ENCODE measurements at regions not wholly inside any gene's neighbourhood (a gene's known extent, or its start where the extent isn't known, plus 50 kb on each side); places are given as distances from the start of the nearest gene placed in this dataset.

DNA sequence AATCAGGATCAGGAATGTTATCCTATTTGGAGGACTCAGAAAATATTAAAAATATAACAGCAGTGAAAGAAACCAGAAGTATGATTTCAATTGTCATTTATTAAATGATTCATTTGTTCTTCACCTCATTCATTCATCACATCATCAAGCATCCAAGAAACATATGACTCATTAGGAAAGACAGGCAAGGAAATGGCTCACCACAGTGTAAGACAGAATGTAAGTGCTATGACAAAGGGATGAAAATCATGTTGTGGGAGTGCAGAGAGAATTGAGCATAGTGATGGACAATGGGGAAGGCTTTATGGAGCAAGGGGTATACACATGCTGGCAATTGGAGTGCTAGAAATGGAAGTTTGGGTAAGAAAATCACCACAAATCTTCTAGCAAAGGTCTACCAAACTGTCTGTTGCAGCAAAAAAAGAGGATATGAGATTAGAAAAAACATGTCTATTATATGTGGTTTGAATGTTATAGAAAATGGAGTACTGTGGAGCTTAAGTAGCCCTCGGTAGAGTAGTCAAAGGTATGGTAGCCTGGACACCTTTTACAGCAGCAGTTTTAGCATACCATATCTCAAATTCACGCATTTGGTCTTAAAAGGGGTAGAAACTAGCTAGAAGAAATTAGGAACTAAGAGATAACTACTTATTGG is 111.1 kb upstream of the GPR149 start:
- H3K36me3 Mint-ChIP-seq, result no peaks in the 10 kb centered on the region
- no peak overlapping the region for H3K27ac Mint-ChIP-seq
- no peaks in the 10 kb centered on the region for H3K27me3 Mint-ChIP-seq
- no peak for ATAC-seq
- no peaks in the 10 kb centered on the region for H3K4me1 Mint-ChIP-seq
- H3K9me3 Mint-ChIP-seq, result peaks cover 3% of the 10 kb centered on the region
- H3K4me3 Mint-ChIP-seq, result no peak overlapping the region

DNA sequence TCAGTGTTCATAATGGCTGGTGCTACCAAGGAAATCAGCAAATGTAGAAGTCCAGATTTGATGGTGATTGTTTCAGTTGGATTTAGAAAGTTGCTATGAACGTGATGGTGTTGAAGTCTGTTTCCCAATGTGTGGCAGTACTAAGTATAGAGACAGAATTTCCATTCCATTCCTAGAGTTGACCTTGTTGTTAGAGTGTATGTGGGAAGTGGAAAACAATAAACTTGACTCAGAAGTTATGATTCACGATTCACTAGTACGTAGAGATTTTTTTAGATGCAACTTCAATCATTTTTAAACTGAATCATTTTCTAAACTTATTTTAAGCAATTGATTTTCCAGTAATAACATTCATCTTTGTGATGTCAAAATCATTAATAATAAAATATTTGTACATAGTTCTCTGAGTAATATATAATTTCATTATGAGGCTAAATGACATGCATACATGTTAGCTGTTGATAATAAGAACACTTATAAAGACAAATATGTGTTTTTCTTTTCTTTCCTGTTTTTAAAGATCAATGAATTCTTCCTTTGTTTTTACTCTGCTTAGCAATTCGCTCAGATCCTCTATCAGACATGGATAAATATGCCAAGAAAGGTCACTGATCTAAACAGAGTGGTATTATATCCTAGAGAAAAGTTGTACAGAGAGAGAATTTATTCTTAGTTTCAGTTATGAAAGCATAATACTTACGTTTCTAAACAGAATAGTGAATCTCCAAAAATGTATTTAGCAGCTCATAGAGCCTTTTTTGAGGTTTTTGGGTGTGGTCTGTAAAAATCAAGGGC is 108.8 kb upstream of the GPR149 start:
- H3K36me3 Mint-ChIP-seq, result no peaks in the 10 kb centered on the region
- H3K4me3 Mint-ChIP-seq, result no peak overlapping the region
- H3K27ac Mint-ChIP-seq, result no peak overlapping the region
- H3K27me3 Mint-ChIP-seq, result no peaks in the 10 kb centered on the region
- ATAC-seq, result no peak
- peaks cover 12% of the 10 kb centered on the region for H3K9me3 Mint-ChIP-seq
- no peaks in the 10 kb centered on the region for H3K4me1 Mint-ChIP-seq

DNA sequence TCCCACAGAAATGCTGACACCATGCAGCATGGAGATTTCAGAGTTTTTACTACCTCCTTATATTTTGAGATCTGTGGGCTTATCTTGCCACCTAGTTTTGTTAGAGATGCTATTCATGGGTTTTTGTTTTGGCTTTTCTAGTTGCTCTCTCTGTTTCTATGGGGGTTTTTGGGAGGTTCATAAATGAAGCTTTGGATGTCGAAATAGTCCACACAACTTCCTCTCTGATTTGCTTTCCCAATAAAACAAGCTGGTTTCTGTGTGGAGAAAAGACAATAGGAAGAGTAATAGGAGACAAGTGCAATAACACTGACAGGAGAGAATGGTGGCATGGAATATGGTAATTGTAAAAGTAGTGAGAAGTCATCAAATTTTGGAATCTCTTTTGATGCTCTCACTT is 106.8 kb upstream of the GPR149 start:
- Mint-ChIP-seq H3K9me3 (peaks cover 12% of the 10 kb centered on the region), H3K36me3 (no peaks in the 10 kb centered on the region), H3K27me3 (no peaks in the 10 kb centered on the region), H3K27ac (no peak overlapping the region), H3K4me1 (no peaks in the 10 kb centered on the region), H3K4me3 (no peak overlapping the region)
- no peak for ATAC-seq

DNA sequence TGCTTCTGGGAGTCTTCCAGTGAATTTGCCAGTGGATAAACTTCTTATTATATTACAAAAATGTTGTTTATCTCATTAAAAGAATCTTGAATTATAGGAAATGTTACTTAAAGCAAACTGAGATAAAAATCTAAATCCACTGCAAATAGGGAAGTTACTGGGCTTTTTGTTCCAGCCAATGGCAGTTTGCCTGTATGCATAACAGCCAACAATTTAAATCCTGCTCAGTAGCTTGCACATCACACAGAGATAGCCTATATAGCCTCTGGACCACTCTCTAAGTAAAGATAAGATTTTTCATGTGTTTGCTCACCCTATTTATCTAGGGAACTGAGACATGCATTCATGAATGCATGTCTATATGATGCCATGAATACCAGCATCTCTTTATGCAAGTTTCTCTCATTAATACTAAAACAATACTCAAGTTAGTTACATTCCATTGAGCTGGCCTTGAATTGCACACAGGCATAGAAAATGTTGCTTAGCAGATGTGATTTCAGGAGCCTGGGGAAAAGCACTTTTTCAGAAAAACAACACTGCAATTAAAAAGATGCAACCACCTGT is 92.1 kb upstream of the GPR149 start:
- no peak overlapping the region for H3K4me3 Mint-ChIP-seq

DNA sequence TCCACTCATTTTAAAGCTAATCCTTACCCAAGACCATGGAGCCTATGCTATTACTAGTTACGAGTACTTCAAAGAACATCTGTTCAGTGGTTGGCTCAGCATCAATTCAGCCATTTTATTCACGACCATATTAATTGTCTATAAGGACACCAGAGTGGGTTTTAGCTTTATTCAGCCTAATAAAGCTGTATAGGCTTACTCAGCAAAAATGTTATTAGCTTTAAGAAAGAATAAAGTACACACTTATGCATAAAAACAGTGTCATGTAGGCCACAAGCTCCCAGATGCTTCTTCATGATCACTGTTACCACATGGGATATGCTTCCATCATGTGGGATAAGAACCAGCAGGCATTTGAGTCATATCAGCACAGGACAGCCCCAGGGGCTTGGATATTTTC is 87.4 kb upstream of the GPR149 start:
- H3K4me3 Mint-ChIP-seq, result no peak overlapping the region
- H3K9me3 Mint-ChIP-seq, result peaks cover 2% of the 10 kb centered on the region
- ATAC-seq, result no peak
- H3K4me1 Mint-ChIP-seq, result no peaks in the 10 kb centered on the region
- H3K27ac Mint-ChIP-seq, result no peak overlapping the region
- H3K27me3 Mint-ChIP-seq, result no peaks in the 10 kb centered on the region
- H3K36me3 Mint-ChIP-seq, result no peaks in the 10 kb centered on the region

More for the DNA sequence above, 92.1 kb upstream of the GPR149 start:
- Mint-ChIP-seq H3K9me3 (peaks cover 2% of the 10 kb centered on the region), H3K27me3 (no peaks in the 10 kb centered on the region), H3K4me1 (no peaks in the 10 kb centered on the region), H3K27ac (no peak overlapping the region), H3K36me3 (no peaks in the 10 kb centered on the region)
- no peak for ATAC-seq

DNA sequence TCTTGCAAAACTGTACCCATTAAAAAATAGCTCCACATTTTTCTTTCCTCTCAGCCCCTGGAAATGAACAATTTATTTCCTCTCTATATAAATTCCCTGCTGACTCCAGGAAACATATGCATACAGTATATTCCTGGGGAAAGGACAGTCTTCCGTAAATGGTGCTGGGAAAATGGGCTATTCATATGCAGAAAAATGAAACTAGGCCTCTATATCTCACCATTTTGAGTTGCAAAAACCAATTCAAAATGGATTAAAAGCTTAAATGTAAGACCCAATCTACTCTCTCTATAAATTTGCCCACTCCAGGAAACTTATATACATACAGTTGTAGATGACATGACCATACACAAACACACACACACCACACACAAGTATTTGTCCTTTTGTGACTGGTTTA is 85.9 kb upstream of the GPR149 start:
- Mint-ChIP-seq H3K27ac (no peak overlapping the region), H3K36me3 (no peaks in the 10 kb centered on the region), H3K27me3 (no peaks in the 10 kb centered on the region), H3K4me3 (no peak overlapping the region), H3K9me3 (peaks cover 2% of the 10 kb centered on the region), H3K4me1 (no peaks in the 10 kb centered on the region)
- ATAC-seq, result no peak

DNA sequence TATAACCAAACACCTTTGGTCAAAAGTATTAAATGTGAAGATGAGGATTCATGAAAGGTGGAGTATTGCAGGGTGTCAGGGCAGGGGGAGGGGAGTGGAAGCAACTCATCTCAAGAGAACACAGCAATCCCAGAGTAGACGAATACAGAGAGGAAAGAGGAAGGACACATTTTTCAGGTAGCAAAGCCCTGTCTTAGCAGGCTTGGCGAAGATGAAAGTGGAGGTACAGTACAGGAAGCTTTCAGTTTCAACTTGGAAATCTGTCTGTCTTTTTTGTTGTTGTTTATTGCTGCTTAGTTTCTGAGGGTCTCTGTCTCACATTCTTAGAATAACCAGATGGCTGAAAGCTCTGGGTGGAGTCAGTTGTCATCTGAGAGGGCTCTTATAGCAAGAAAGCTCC is 80.8 kb upstream of the GPR149 start:
- ATAC-seq, result no peak
- H3K27ac Mint-ChIP-seq, result no peak overlapping the region
- no peaks in the 10 kb centered on the region for H3K36me3 Mint-ChIP-seq
- H3K27me3 Mint-ChIP-seq, result no peaks in the 10 kb centered on the region
- no peaks in the 10 kb centered on the region for H3K4me1 Mint-ChIP-seq
- no peak overlapping the region for H3K4me3 Mint-ChIP-seq
- H3K9me3 Mint-ChIP-seq, result no peaks in the 10 kb centered on the region

DNA sequence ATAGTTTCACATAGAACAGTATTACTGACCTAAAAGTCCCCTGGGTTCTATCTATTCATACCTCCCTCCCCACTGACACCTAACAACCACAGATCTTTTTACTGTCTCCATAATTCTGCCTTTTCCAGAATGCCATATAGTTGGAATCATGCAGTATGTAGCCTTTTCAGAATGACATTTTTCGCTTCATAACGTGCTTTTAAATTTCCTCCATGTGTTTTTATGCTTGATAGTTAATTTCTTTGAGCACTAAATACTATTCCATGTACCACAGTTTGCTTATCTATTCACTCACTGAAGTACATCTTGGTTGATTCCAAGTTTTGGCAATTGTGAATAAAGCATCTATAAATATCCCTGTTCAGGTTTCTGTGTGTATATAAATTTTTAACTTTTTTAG is 77.7 kb upstream of the GPR149 start:
- H3K27ac Mint-ChIP-seq, result no peak overlapping the region
- no peaks in the 10 kb centered on the region for H3K4me1 Mint-ChIP-seq
- no peak for ATAC-seq
- H3K4me3 Mint-ChIP-seq, result no peak overlapping the region
- no peaks in the 10 kb centered on the region for H3K36me3 Mint-ChIP-seq
- H3K27me3 Mint-ChIP-seq, result no peaks in the 10 kb centered on the region
- H3K9me3 Mint-ChIP-seq, result no peaks in the 10 kb centered on the region

DNA sequence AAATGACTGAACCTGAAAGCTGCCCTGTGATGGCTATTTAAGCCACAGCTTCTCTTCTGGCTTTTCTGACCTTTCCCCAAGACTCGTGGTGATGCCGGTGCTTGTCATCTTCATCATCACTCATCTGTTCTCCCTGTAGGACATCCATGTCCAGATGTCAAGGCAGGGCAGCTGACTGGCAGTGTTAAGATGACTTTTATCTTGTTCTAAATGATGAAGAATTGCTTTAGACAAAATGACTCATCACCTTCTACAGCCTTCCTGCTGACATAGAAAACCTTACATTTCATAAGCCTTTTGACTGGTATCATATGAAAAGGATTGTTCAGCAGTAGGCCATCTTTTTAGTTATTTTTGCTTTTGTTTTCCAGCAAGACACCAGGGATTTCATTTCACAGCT is 67.0 kb upstream of the GPR149 start:
- Mint-ChIP-seq H3K36me3 (no peaks in the 10 kb centered on the region), H3K4me1 (no peaks in the 10 kb centered on the region), H3K4me3 (no peak overlapping the region), H3K9me3 (no peaks in the 10 kb centered on the region), H3K27ac (no peak overlapping the region), H3K27me3 (no peaks in the 10 kb centered on the region)
- no peak for ATAC-seq

DNA sequence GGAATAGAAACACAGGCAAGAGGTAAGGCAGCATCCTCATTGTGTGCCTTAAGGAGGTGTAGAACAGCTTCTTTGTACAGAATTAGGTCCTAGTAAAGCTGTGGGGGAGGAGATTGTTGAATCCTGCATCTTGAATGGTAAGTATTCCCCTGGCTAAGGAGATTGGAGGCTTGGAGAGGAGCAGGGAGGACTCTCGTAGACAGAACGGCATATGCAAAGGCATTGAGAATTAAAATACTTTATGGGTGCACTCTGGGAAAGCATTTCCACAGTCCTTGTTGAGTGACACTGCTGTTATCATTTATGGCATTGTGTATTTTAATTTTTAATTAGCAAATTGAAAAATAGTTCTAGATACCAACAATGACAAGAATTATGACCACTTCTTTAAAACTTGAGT is 66.5 kb upstream of the GPR149 start:
- no peak overlapping the region for H3K4me3 Mint-ChIP-seq
- no peaks in the 10 kb centered on the region for H3K4me1 Mint-ChIP-seq
- H3K27ac Mint-ChIP-seq, result no peak overlapping the region
- no peaks in the 10 kb centered on the region for H3K9me3 Mint-ChIP-seq
- no peaks in the 10 kb centered on the region for H3K36me3 Mint-ChIP-seq
- ATAC-seq, result no peak
- no peaks in the 10 kb centered on the region for H3K27me3 Mint-ChIP-seq

DNA sequence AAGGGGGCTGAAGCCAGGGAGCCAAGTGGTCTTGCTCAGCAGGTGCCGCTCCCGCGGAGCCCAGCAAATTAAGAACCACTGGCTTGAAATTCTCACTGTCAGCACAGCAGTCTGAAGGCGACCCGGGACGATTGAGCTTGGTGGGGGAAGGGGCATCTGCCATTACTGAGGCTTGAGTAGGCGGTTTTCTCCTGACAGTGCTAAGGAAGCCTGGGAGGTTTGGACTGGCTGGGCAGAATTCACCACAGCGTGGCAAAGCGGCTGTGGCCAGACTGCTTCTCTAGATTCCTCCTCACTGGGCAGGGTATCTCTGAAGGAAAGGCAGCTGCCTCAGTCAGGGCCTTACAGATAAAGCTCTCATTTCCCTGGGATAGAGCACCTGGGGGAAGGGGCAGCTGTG is 57.0 kb upstream of the GPR149 start:
- no peak overlapping the region for H3K27ac Mint-ChIP-seq
- no peaks in the 10 kb centered on the region for H3K36me3 Mint-ChIP-seq
- no peak overlapping the region for H3K4me3 Mint-ChIP-seq
- ATAC-seq, result no peak
- H3K9me3 Mint-ChIP-seq, result no peaks in the 10 kb centered on the region
- no peaks in the 10 kb centered on the region for H3K4me1 Mint-ChIP-seq
- H3K27me3 Mint-ChIP-seq, result no peaks in the 10 kb centered on the region

DNA sequence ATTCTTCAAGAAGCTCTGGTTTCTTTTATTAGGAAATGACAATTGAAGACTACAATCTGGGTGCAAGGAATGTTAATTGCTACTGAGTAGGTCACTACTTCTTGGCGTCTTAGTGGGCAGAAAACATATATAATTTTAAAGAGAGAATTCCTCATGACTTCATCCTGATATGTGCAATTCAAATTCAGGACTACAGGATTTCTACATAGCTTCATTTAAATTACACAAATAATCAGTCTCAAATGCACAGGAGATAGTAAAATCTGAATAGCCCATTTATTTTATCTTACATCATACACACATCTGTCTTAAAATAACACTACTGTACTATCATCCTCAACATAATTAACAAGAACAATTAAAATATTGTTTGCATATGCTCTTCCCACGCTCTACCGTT is 52.5 kb upstream of the GPR149 start:
- Mint-ChIP-seq H3K4me1 (no peaks in the 10 kb centered on the region), H3K9me3 (no peaks in the 10 kb centered on the region), H3K4me3 (no peak overlapping the region), H3K27ac (no peak overlapping the region), H3K27me3 (no peaks in the 10 kb centered on the region), H3K36me3 (no peaks in the 10 kb centered on the region)
- ATAC-seq, result no peak

DNA sequence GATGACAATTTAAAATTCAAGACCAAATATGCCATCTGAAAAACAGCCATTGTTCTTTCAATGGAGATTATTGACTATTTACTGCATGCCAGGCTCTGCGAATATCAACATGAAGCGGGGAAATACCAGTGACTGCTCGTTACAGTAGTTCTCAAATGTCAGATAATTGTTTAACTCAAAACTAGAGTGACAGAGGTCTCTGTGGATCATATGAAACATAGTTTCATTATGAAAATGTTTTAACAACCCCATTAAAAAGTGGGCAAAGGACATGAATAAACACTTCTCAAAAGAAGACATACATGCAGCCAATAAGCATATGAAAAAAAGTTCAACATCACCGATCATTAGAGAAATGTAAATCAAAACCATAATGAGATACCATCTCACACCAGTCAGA is 50.0 kb upstream of the GPR149 start:
- no peaks in the 10 kb centered on the region for H3K36me3 Mint-ChIP-seq
- H3K27me3 Mint-ChIP-seq, result no peaks in the 10 kb centered on the region
- no peaks in the 10 kb centered on the region for H3K9me3 Mint-ChIP-seq
- H3K27ac Mint-ChIP-seq, result no peak overlapping the region
- no peak overlapping the region for H3K4me3 Mint-ChIP-seq
- H3K4me1 Mint-ChIP-seq, result no peaks in the 10 kb centered on the region
- ATAC-seq, result no peak

Measured in stimulated activated memory B cell treated with anti-CD40 and anti-IgM and Interleukin-4, amounts not matched to agents 10 μg/mL and 1 μg/mL and 100 μg/mL, for 72 hours (primary cell).